LHCN-M2 (cell line): ENCODE measurements at regions not wholly inside any gene's neighbourhood (a gene's known extent, or its start where the extent isn't known, plus 50 kb on each side); places are given as distances from the start of the nearest gene placed in this dataset.
A peak's percentile ranks its signal among the peaks of the same experiment; 100 is the strongest.
"Not testable (repeated sequence)": the region's sequence is repeated elsewhere in the genome, so short reads cannot be mapped to it uniquely, and the experiment has no call there.

Experiments
- DNase-seq: peaks from one replicate; pipeline ENCODE4 v3.0.0-alpha.2; 2012; ENCODE audit warnings: low read depth

DNA sequence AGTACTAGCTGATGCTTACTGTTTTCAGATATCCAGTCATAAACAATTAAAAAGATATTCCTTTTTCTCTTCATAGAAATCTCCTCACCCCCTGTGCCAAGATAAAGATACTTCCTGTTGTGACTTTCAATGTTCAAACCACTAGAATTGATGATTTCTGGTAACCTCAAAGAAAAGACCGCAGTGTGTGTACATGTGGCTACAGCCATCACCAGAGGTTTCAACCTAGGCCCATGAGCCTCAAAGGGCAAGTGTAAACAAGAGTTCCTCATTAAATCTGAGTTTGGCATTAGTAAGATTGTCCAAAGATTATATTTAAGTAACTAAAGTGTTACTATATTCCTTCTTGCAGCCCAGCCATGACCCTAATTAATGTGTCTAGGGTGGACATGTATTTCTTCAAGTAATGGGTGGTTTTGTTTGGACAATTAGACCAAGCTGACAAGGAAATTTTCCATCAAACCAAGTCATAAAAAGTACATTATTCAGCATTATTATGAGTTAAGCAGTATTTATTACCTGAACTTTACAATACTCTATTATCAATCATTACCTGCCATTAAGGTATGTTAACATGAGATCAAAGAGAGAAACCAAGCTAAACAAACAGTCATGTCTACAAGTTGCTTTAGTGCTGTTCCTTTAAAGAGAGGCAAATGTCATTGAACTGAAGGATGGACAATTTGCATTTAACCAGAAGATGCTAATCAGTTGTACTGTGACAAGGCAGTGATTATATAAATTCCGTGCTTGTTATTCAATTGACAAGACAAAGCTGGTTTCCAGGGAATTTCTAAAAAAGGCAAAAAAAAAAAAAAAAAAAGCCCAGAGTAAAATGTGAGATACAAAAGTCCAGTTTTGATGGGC, 382.7 kb downstream of the LNPK start:
- no peak for DNase-seq

DNA sequence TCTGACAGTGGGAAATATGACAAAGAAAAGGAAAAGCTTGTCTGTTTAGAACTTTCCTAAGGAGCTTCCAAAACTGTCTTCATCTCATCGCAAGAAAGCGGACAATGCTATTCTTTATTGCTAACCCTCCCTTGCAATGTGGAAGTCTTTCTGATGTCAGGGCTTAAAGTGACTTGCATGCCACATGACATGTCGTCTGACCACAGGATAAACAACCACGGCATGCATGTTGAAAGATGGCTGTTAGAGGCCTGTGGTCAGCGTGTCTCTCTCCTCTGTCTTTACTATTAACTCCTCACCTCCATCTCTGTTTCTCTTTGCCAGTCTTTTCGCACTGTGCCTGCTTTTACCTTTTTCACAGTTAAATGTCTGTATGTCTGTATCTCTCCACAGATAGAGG, 389.8 kb downstream of the LNPK start:
- DNase-seq, result no peak

DNA sequence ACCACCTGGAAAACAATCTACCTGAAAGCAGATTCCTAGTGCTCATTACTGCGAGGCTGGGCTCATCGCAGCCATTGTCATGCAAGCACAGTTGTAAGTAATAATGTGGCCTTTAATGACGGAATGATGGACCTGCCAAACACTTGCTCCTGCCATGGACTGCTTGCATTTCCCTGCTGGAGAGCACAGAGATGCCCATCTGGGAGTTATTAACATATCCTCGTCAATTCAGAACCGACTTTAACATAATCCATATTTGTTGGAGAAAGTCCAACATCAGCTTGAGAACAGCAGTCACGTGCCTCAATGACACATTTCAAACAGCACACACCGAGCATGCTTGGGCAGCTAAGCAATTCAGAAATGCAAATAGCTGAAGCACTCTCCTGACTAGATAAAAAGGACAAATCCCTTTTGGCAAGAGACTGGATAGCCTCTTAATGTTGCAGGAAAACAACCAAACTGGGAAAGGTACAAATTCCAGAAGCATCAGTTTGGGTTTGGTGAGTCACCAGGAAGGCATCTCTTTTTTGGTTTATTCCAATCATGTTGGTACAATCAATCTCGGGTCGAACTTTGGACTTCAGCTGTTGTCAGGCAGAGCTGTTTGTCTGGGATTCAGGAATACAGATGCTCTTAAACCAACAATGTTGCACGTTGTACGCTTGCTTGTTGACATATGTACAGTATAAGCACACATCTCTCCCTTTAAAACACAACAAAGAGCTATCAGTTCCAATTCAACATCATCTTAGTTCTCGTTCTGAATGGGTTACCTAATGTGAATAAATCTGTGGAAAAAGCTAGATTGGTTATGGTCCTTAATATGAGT, 395.8 kb downstream of the LNPK start:
- DNase-seq, result peak; percentile 9

DNA sequence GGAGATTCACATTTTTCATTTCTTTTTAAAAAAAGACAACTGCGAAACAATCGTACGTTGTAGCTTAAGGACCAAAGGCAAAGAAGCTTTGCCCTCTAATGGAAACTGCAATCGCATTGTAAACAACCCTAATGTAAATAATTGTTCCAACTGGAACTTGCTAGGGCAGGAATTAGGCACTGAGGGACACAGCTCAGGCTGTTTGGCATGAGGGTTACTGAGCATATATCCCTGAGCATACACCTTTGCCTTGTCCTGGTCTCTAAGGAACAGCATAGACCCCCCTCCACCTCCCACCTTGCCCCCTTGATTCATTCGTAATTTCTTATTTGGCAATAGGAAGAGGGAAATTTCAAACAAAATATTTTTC, 396.4 kb downstream of the LNPK start:
- no peak for DNase-seq

DNA sequence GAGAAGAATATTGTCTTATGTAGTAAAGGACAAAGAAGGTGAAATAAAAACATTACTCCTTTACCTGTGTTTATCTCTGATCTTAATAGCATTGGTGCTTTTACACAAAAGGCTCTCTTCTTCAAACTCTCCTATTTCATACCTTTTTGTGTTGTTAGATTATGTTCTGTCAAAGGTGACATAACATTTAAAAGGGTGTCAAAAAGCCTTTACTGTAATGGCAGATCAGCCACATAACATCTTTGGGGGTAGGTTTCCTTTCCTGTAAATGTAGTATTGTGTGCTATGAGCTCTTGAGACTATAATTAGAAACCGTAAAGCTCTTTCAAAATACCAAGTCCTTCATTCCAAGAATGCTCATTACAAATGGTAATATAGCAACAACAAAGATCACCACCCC, 400.1 kb downstream of the LNPK start:
- no peak for DNase-seq

DNA sequence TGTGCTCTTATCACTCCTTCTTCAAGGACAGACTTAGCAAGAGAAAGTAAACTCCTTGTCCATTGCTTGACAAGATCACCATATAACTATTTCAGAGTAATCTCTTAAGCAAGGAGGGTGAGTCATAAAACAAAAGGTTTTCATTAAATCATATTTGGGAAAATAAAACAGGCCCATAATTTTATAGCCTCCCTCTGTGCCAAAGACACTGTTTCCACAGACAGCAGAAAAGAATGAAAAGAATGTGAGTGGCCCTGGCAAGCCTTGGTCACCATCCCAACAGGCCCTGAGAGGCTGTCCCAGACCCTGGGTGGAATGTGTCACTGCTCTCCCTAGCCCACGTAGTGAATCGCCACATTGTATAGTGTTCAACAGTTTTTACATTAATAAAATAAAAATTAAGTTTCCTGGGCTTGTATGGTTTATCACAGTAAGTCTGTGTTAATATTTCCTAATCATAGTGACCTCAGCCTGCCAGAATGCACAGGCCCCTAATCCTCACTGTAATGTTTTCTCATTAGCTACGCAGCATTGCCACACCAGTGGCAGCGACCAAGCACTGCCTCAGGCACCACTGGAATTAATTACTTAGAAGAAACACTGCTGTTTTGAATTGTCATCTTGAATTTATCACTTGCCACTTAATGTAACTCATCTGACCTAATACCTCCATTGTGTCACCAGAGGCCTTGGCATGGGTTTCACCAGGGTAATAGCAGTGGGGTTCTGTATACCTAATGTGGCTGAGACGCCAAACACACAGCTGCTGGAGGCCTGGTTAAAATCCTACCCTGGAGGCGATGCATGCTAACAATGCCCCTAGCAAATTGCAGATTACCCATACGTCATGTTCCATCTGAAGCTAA, 401.9 kb downstream of the LNPK start:
- DNase-seq, result peak; percentile 39

DNA sequence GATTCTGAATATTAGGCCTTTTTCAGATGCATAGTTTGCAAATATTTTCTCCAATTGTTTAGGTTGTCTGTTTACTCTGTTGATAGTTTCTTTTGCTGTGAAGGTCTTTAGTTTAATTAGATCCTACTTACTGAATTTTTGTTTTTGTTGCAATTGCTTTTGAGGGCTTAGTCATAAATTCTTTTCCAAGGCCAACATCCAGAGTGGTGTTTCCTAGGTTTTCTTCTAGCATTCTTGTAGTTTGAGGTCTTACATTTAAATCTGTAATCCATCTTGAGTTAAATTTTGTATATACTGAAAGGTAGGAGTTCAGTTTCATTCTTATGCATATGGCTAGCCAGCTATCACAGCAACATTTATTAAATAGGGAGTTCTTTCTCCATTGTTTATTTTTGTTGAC, 404.8 kb downstream of the LNPK start:
- no peak for DNase-seq

DNA sequence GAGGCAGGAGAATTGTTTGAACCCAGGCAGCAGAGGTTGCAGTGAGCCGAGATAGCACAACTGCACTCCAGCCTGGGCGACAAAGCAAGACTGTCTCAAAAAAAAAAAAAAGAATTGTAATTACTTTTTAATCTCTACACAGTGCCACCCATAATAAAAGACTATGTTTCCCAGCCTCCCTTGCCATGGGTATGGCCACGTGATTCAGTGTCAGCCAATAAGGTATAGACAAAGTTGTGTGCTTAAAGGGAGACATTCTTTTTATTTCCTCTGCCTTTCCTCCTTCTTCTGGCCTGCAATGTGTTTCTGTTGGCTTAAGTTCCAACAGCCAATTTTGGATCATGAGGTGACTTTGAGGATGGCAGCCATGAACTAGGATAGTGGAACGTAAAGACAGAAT, 406.9 kb downstream of the LNPK start:
- DNase-seq, result no peak

DNA sequence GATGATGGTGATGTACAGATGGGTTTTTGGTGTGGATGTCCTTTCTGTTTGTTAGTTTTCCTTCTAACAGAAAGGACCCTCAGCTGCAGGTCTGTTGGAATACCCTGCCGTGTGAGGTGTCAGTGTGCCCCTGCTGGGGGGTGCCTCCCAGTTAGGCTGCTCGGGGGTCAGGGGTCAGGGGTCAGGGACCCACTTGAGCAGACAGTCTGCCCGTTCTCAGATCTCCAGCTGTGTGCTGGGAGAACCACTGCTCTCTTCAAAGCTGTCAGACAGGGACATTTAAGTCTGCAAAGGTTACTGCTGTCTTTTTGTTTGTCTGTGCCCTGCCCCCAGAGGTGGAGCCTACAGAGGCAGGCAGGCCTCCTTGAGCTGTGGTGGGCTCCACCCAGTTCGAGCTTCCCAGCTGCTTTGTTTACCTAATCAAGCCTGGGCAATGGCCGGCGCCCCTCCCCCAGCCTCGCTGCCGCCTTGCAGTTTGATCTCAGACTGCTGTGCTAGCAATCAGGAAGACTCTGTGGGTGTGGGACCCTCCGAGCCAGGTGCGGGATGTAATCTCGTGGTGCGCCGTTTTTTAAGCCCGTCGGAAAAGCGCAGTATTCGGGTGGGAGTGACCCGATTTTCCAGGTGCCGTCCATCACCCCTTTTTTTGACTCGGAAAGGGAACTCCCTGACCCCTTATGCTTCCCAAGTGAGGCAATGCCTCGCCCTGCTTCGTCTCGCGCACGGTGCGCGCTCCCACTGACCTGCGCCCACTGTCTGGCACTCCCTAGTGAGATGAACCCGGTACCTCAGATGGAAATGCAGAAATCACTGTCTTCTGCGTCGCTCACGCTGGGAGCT, 408.2 kb downstream of the LNPK start:
- DNase-seq, result not testable (repeated sequence)

DNA sequence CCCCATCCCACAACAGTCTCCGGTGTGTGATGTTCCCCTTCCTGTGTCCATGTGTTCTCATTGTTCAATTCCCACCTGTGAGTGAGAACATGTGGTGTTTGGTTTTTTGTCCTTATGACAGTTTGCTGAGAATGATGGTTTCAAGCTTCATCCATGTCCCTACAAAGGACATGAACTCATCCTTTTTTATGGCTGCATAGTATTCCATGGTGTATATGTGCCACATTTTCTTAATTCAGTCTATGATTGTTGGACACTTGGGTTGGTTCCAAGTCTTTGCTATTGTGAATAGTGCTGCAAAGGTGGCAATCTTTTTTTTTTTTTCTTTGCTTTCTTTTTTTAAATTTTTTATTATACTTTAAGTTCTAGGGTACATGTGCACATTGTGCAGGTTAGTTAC, 406.7 kb upstream of the ATP5MC3 start:
- not testable (repeated sequence) for DNase-seq

DNA sequence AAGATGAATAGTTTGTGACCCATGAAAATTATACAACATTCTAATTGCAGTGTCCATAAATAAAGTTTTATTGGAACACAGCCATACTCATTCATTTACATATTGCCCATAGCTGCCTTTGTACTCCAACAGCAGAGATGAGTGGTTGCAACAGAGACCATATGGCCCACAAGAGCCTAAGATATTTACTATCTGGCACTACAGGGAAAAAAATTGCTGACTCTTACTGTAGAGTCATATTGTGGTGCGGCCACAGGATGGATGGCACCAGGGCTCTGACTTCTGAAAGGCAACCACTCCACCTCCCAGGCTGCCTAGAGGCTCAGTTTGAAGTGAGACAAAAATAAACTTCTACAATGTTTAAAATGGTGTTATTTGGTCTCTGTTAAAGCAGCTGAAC, 404.0 kb upstream of the ATP5MC3 start:
- no peak for DNase-seq

DNA sequence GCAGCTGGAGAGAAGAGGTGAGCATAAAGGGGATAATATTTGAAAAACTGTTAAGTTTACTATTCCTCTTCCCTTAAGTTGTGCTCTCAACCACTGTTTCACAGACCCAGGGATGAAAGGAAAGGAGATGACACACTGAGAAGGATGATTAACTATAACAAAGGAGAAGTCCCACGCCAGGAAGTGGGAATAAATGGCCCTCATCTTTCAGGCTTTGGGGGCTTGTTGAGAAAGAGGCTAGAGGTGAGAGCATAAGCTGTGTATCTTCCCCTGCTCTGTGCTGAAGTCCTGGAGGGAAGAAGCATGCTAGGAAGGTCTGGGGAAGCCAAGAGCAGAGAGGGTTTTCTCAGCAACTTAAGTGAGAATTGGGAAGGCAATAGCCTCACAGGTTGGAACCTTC, 399.1 kb upstream of the ATP5MC3 start:
- DNase-seq, result no peak

DNA sequence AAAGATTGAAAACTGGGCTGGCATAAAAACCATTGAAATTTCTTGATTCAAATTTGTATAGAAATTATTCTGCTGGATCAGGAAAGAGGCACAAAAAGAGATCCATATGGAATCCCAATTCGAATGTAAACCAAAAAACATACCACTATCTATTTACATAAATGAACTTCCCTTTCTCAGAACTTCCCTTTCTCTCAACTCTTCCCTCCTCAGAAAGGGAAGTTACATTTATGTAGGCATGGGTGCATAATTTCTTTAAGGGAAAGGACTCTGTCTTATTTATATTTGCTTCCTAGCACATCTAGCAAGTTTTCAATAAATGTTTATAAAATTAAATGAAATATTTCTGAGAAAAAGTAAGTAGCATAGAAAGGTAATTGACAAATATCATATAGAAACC, 398.1 kb upstream of the ATP5MC3 start:
- DNase-seq, result no peak

DNA sequence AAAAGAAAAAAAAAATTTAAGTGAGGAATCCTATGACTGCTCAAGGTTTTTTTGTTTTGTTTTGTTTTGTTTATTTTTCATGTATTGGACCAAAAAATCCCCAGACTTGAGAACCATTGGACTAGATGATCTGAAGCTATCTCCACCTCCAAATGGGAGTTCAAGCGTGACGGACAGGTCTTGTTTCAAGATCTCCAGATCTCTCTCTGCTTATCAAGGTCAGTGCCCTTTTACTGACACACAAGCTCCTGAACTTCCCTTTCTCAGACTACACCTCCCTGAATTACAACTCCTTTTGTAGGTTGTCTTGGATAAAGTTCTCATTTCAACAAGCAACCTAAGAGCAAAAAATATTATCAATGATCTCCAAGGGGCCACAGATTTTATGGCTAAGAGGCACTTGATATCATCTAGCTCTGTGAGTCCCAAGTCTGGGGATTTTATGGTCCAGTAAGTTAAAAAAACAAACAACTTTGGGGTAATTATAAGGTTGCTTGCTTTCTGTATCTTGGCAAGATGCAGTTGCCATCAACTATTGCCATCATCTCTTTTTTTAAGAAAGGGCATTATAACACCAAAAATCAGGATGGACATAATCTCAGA, 396.0 kb upstream of the ATP5MC3 start:
- no peak for DNase-seq

DNA sequence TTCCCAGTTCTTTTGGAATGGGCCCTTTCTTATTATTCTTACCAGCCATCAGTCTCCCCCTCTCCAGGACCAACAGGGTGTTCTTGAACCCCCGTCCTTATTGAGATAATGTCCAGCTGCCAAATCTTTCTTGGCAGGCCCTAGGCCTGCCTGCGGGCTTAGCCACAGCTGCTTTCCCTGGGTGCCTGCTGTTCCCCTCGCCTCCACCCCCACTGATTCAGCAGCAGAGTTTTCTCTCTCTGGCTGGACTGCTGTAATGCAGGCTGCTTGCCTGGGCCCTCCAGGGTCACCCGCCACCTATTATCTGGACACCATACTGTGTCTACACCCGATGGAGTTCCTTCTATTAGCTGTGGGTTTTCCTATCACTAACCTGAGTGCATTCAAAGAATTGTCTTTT, 395.4 kb upstream of the ATP5MC3 start:
- no peak for DNase-seq

DNA sequence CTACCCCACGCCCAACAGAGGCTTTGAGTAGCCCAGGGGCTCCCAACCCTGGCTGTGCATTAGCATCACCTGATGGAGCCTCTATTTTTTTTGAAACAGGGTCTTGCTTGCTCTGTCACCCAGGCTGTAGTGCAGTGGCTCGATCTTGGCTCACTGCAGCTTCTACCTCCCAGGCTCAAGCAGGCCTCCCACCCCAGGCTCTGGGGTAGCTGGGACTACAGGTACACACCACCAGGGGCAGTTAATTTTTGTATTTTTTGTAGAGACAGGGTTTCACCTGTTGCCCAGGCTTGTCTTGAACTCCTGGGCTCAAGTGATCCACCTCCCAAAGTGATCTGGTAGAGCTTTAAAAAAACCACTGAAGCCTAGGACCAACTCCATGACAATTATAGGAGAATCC, 394.8 kb upstream of the ATP5MC3 start:
- DNase-seq, result no peak

DNA sequence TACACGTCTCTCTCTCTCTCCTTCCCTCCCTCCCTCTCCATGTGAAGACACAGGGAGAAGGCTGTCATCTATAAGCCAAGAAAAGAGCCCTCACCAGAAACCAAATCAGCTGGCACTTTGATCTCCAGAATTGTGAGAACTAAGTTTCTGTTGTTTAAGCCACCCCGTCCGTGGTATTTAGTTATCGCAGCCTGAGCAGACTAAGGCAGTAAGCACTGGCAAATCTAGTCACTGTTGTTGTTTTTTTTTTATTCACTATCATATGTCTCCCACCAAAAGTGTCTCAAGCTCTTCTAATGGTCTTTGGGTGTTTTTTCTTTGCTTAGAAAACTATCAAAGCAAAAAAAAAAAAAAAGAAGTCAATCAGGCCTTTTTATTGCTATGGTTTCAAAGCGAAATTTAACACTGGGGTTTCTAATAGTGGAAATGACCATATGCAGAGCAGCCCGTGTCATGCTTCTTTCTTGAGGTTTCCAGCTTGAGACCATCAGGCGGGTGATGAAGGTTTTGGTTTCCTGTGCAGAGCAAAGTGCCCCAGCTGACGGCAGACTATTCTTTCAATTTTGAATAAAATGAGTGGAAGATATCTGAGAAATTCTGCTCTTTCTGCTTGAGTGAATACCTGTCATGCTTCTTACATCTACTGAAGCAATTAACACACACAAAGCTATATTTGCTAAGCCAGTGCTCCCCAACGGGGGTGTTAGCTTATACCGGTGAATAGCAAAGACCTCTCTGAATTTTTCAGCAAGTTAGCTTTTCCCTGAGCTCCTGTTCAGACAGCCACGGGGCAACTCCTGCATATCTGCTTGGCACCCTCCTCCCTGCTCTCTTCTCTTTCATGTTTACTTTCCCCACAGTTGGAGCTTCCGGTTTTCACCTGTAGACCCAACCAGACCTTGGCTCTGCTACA, 394.1 kb upstream of the ATP5MC3 start:
- no peak for DNase-seq

DNA sequence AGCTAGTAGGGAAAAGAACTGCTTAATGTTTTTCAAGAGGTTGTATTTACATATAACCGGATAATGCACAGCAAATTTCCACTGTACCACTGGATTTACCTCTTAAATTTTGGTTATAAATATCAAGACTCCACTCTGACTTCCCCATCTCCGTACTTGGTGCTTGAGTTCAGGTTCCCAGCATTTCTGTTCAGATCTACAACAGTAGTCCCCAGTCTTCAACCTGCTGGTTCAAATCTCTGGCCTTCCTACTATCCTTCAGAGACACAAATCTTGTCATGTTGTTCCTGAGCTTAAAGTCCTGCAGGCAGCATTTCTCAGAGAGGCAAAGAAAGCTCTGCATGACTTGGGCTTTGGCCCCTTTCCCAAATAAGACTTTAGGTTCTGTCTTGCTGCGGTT, 392.6 kb upstream of the ATP5MC3 start:
- DNase-seq, result no peak

DNA sequence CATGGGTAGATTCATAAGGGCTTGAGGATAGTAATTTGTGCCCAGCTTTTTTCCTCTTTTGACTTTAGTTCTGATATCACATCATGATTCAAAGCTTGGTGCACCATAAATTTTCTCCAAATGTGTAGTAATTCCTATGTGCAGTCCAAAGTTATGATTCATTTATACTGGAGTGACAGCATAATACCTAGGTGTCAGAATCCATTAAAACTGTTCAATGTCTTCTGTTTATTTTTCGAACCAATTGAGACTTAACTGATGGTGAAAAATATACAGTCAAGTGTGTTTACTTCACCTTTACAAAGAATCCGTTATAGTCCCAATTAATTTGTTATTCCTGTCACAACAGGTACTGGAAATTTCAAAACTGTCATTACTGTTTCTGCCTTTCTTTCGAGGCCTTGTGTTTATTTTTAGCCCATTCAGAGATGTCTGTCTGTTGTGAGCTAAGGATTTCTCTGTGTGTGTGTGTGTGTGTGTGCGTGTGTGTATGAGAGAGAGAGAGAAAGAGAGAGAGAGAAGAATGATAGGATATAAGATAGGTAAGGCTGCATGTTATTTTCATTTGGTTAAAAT, 389.7 kb upstream of the ATP5MC3 start:
- DNase-seq, result no peak
